Endothelial cell of umbilical vein (primary cell): ENCODE measurements at regions not wholly inside any gene's neighbourhood (a gene's known extent, or its start where the extent isn't known, plus 50 kb on each side); places are given as distances from the start of the nearest gene placed in this dataset.

Experiments
- BruUV-seq: library from RNA; stranded (reverse); fragments of 400-500 nt; replicated peaks from 2 replicates; lab custom pipeline; 2021; lab: Mats Ljungman, UMichigan
- CTCF ChIA-PET: fragments of 300-600, 350-600 bp; sonication (Branson Sonifier 250); formaldehyde crosslinking; loops from one replicate; lab custom pipeline; 2021; ENCODE audit warnings: antibody characterized with exemption, inconsistent platforms; lab: Charles Lee
- POLR2A ChIA-PET: fragments of 300-600, 350-600 bp; sonication (Branson Sonifier 250); formaldehyde crosslinking; loops from one replicate; lab custom pipeline; 2021; ENCODE audit warnings: antibody characterized with exemption, inconsistent platforms; lab: Charles Lee
- DNase-seq: peaks from one replicate; pipeline ENCODE4 v3.0.0-alpha.2; 2011; ENCODE audit warnings: low read depth, low spot score
- FAIRE-seq: peaks from 2 replicates; lab custom pipeline; 2011; peaks lifted over from hg19 to GRCh38; lab: Jason Lieb, UNC
- H2AFZ ChIP-seq: 2 replicates; pipeline ENCODE4 v1.6.0; 2012; ENCODE audit warnings: low read depth, low read length, control low read depth, inconsistent platforms
- H3K27ac ChIP-seq: 2 replicates; pipeline ENCODE4 v1.5.1; 2011; ENCODE audit warnings: low read depth, mild to moderate bottlenecking, control low read depth, low read length, moderate library complexity; ENCODE audit not compliant: insufficient read depth
- H3K27me3 ChIP-seq, 2 experiments: 2 replicates each; pipeline versions ENCODE4 v1.6.0 to v1.6.1; 2011; ENCODE audit warnings: low read length in 2 of 2, mixed read lengths in 1 of 2; ENCODE audit not compliant: control insufficient read depth in 2 of 2, insufficient read depth in 2 of 2
- H3K36me3 ChIP-seq, 2 experiments: 2 replicates in 1 of 2; 3 replicates in 1 of 2; pipeline ENCODE4 v1.5.1; 2011; ENCODE audit warnings: low read length in 2 of 2, mild to moderate bottlenecking in 1 of 2, moderate library complexity in 1 of 2; ENCODE audit not compliant: control insufficient read depth in 2 of 2, insufficient read depth in 2 of 2; ENCODE audit errors: extremely low read depth in 1 of 2
- H3K4me1 ChIP-seq: 3 replicates; pipeline ENCODE4 v1.5.1; 2011; ENCODE audit warnings: mild to moderate bottlenecking, low read length; ENCODE audit not compliant: control insufficient read depth, insufficient read depth; ENCODE audit errors: extremely low read depth
- H3K4me2 ChIP-seq: 2 replicates; pipeline ENCODE4 v1.6.1; 2011; ENCODE audit warnings: low read length, control low read depth, mixed read lengths; ENCODE audit not compliant: insufficient read depth
- H3K4me3 ChIP-seq, 3 experiments: fragments of 200-600 bp in 1 of 3; sonication (generic), shearing (Covaris generic) in 1 of 3; replicated peaks in 1 of 3; 2 replicates each; pipeline ENCODE4 v1.5.1; 2011 to 2016; ENCODE audit warnings: control low read depth in 3 of 3, low read length in 3 of 3, mild to moderate bottlenecking in 2 of 3, inconsistent platforms in 1 of 3, low read depth in 1 of 3, moderate library complexity in 1 of 3; ENCODE audit not compliant: insufficient read depth in 1 of 3
- H3K79me2 ChIP-seq: 2 replicates; pipeline ENCODE4 v1.6.0; 2012; ENCODE audit warnings: low read length, inconsistent platforms; ENCODE audit not compliant: control insufficient read depth, insufficient read depth
- H3K9ac ChIP-seq: replicated peaks from 2 replicates; pipeline ENCODE3; 2011; ENCODE audit warnings: low read length, control low read depth; ENCODE audit not compliant: insufficient read depth; ENCODE audit errors: extremely low read depth
- H3K9me1 ChIP-seq: replicated peaks from 3 replicates; pipeline ENCODE4 v1.6.0; 2011; ENCODE audit warnings: mild to moderate bottlenecking, low read length; ENCODE audit not compliant: control insufficient read depth, insufficient read depth; ENCODE audit errors: extremely low read depth
- H3K9me3 ChIP-seq: replicated peaks from 2 replicates; pipeline ENCODE4 v1.5.1; 2012; ENCODE audit warnings: low read length, inconsistent platforms; ENCODE audit not compliant: control insufficient read depth, insufficient read depth
- H4K20me1 ChIP-seq: replicated peaks from 2 replicates; pipeline ENCODE3; 2011; ENCODE audit warnings: mild to moderate bottlenecking, low read length; ENCODE audit not compliant: control insufficient read depth, insufficient read depth; ENCODE audit errors: extremely low read depth
- FOS ChIP-seq: IDR thresholded peaks from 2 replicates; pipeline ENCODE4 v1.6.1; 2011; ENCODE audit warnings: mild to moderate bottlenecking, low read length, moderate library complexity, borderline replicate concordance; ENCODE audit not compliant: insufficient read depth
- GATA2 ChIP-seq: IDR thresholded peaks from 2 replicates; pipeline ENCODE4 v1.7.0; 2011; ENCODE audit warnings: low read depth, mild to moderate bottlenecking, moderate library complexity, mixed read lengths, low read length; ENCODE audit not compliant: insufficient read length, insufficient read depth
- POLR2A ChIP-seq: IDR thresholded peaks from 2 replicates; pipeline ENCODE4 v1.6.1; 2012; ENCODE audit warnings: low read depth, mild to moderate bottlenecking, control low read depth, low read length
- dilution Hi-C: fragments of 300-500 bp; cut with MboI; formaldehyde crosslinking; loops from one replicate; pipeline ENCODE4 v1.15.0; 2019; ENCODE audit warnings: low sequenced_read_pairs; ENCODE audit not compliant: extremely low pct_ligation_motif_present
- intact Hi-C: fragments of 100-400 bp; cut with micrococcal nuclease; formaldehyde crosslinking; loops from one replicate; pipeline ENCODE4 v1.10.0; 2022

DNA sequence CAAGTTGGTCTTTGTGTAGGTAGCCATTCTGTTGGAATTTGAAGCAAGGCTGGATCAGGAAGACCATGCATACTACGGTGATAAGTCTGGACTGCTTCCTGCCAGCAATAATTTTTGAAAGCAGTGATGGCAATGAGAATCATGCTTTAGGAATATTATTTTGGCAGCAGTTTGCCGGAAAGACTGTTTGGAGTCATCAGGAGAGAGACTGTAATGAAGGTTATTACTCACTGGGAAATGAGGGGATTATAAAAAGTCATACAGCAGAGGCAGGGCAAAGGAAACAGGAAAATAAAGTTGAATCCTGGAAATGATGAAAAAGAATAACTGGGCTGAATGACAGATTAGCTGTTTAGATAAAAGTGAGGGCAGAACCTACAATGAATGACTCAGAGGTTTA, 1136.8 kb upstream of the AUTS2 start:
- CTCF ChIA-PET, result no interaction called here
- dilution Hi-C loops, result no loop called here
- no peak for DNase-seq
- no peaks in the 10 kb centered on the region for H3K36me3 ChIP-seq
- intact Hi-C loops, result no loop called here
- TF ChIP-seq GATA2 (no peak), FOS (no peak)
- POLR2A ChIA-PET, result no interaction called here
- H3K4me3 ChIP-seq, result no peak overlapping the region
- BruUV-seq, result no TSS peak
- no peaks in the 10 kb centered on the region for H3K27me3 ChIP-seq
- H3K79me2 ChIP-seq, result no peaks in the 10 kb centered on the region
- no peaks in the 10 kb centered on the region for H4K20me1 ChIP-seq
- H2AFZ ChIP-seq, result no peak overlapping the region
- no peaks in the 10 kb centered on the region for H3K4me1 ChIP-seq
- no peak overlapping the region for H3K9ac ChIP-seq
- no peaks in the 10 kb centered on the region for H3K9me1 ChIP-seq
- H3K9me3 ChIP-seq, result peaks cover 1% of the 10 kb centered on the region
- FAIRE-seq, result no peak
- H3K4me2 ChIP-seq, result no peak overlapping the region
- H3K27ac ChIP-seq, result no peak overlapping the region

DNA sequence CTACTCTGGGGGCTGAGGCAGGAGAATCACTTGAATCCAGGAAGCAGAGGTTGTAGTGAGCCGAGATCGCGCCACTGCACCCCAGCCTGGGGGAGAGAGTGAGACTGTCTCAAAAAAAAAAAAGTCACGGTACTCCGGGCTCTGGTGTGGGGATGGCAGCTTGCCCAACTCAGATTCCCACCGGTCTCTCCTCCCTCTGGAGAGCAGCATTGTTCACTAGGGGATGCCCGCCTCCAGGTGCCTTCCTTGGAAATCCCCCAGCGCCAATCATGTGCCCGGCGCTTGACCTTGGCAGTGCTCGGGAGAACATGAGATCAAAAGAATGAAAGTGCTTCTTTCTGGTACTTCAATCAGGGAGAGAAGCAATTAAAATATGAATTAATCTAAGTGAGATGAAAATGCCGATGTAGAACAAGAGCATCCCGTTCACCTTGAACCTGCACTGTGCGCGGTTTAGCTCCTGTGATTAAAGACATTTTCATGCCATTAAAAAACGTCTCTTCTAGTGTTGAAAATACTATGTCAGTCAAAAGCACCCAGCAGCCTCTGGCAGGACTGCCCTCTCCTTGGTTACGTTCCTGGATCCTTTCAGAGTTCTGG, 1127.3 kb upstream of the AUTS2 start:
- Histone ChIP-seq H3K4me3 (no peak overlapping the region), H3K36me3 (no peaks in the 10 kb centered on the region), H3K9me3 (peaks cover 9% of the 10 kb centered on the region), H3K9me1 (no peaks in the 10 kb centered on the region), H3K4me2 (no peak overlapping the region), H3K27ac (no peak overlapping the region), H3K27me3 (no peaks in the 10 kb centered on the region), H3K79me2 (no peaks in the 10 kb centered on the region), H4K20me1 (no peaks in the 10 kb centered on the region), H2AFZ (no peak overlapping the region), H3K9ac (no peak overlapping the region), H3K4me1 (no peaks in the 10 kb centered on the region)
- intact Hi-C loops, result no loop called here
- dilution Hi-C loops, result no loop called here
- BruUV-seq, result no TSS peak
- FAIRE-seq (no peak), DNase-seq (no peak)
- CTCF ChIA-PET, result no interaction called here
- TF ChIP-seq POLR2A, result no peak
- POLR2A ChIA-PET, result no interaction called here
